GM23338 (cell line): ENCODE measurements at regions not wholly inside any gene's neighbourhood (a gene's known extent, or its start where the extent isn't known, plus 50 kb on each side); places are given as distances from the start of the nearest gene placed in this dataset.

Source experiments
- ATAC-seq: fragments of 200-7000 bp; cut with Tn5 transposase; 3 replicates; pipeline ENCODE4 v1.9.1; 2020
- DNase-seq: peaks from one replicate; pipeline ENCODE4 v3.0.0-alpha.2; 2015; ENCODE audit warnings: low spot score
- H2AFZ ChIP-seq: fragments of 200-600 bp; sonication (generic); 2 replicates; pipeline ENCODE4 v1.8.0; 2016; ENCODE audit warnings: antibody characterized with exemption, mild to moderate bottlenecking, moderate library complexity
- H3F3A ChIP-seq: fragments of 200-600 bp; sonication (generic); replicated peaks from 2 replicates; pipeline ENCODE4 v1.8.0; 2017; ENCODE audit warnings: antibody characterized with exemption, mixed run types, low read depth
- H3K27ac ChIP-seq: fragments of 200-600 bp; sonication (generic); 2 replicates; pipeline ENCODE4 v1.6.1; 2016; ENCODE audit warnings: low read depth
- H3K27me3 ChIP-seq: fragments of 200-600 bp; sonication (generic); 2 replicates; pipeline ENCODE4 v1.8.0; 2016; ENCODE audit warnings: mild to moderate bottlenecking, mixed run types, moderate library complexity; ENCODE audit not compliant: insufficient read depth
- H3K36me3 ChIP-seq: fragments of 200-600 bp; sonication (generic); 2 replicates; pipeline ENCODE4 v1.8.0; 2016; ENCODE audit warnings: mild to moderate bottlenecking; ENCODE audit not compliant: insufficient read depth
- H3K4me1 ChIP-seq: fragments of 200-600 bp; sonication (generic); 2 replicates; pipeline ENCODE4 v1.8.0; 2016; ENCODE audit warnings: mild to moderate bottlenecking, moderate library complexity; ENCODE audit not compliant: insufficient read depth
- H3K4me2 ChIP-seq: fragments of 200-600 bp; sonication (generic); 2 replicates; pipeline ENCODE4 v1.7.1; 2017; ENCODE audit warnings: mixed run types
- H3K4me3 ChIP-seq: fragments of 200-600 bp; sonication (generic); 2 replicates; pipeline ENCODE4 v1.6.1; 2016; ENCODE audit warnings: mixed run types
- H3K79me2 ChIP-seq: fragments of 200-600 bp; sonication (generic); replicated peaks from 2 replicates; pipeline ENCODE4 v1.8.0; 2017; ENCODE audit warnings: mild to moderate bottlenecking; ENCODE audit not compliant: insufficient read depth
- H3K9me2 ChIP-seq: fragments of 200-600 bp; sonication (generic); 2 replicates; pipeline ENCODE4 v1.8.0; 2017; ENCODE audit not compliant: insufficient read depth
- H4K20me1 ChIP-seq: fragments of 200-600 bp; sonication (generic); replicated peaks from 2 replicates; pipeline ENCODE4 v1.8.0; 2017; ENCODE audit warnings: mild to moderate bottlenecking; ENCODE audit not compliant: insufficient read depth
- H3K27ac Mint-ChIP-seq: 2 replicates; pipeline ENCODE4 v1.8.0; 2020; ENCODE audit warnings: inconsistent platforms, mild to moderate bottlenecking, moderate library complexity, mixed read lengths
- H3K27me3 Mint-ChIP-seq: 3 replicates; pipeline ENCODE4 v1.8.0; 2022; ENCODE audit warnings: low read depth, mild to moderate bottlenecking, moderate library complexity, mixed read lengths, inconsistent platforms; ENCODE audit not compliant: insufficient read depth, poor library complexity
- H3K36me3 Mint-ChIP-seq: 3 replicates; pipeline ENCODE4 v1.8.0; 2021; ENCODE audit warnings: low read depth, mild to moderate bottlenecking, inconsistent platforms, moderate library complexity, mixed read lengths
- H3K4me1 Mint-ChIP-seq: 3 replicates; pipeline ENCODE4 v1.8.0; 2020; ENCODE audit warnings: mild to moderate bottlenecking, inconsistent platforms, mixed read lengths
- H3K4me3 Mint-ChIP-seq: 3 replicates; pipeline ENCODE4 v1.8.0; 2021; ENCODE audit warnings: moderate library complexity, mild to moderate bottlenecking, inconsistent platforms, mixed read lengths
- H3K9me3 Mint-ChIP-seq: 3 replicates; pipeline ENCODE4 v1.8.0; 2020; ENCODE audit warnings: moderate library complexity, mild to moderate bottlenecking, inconsistent platforms, mixed read lengths
- CREB1 ChIP-seq: fragments of 250-450 bp; sonication (Bioruptor Pico); IDR thresholded peaks from 2 replicates; pipeline ENCODE4 v1.5.0; 2020; ENCODE audit warnings: low read depth, mild to moderate bottlenecking, moderate library complexity
- CTCF ChIP-seq, 2 experiments: fragments of 200-600 bp in 1 of 2; sonication (generic) in 1 of 2; conservative IDR thresholded peaks; 2 replicates each; pipeline versions ENCODE4 v1.5.1 to v1.6.1; 2016 to 2017; ENCODE audit warnings: antibody characterized with exemption in 2 of 2, low read depth in 2 of 2, mild to moderate bottlenecking in 2 of 2, moderate library complexity in 1 of 2
- ETS1 ChIP-seq: IDR thresholded peaks from 2 replicates; pipeline ENCODE4 v1.6.1; 2016; ENCODE audit warnings: antibody characterized with exemption
- EZH2 ChIP-seq: fragments of 200-600 bp; sonication (generic); IDR thresholded peaks from one replicate; pipeline ENCODE4 v1.8.0; 2017; ENCODE audit warnings: antibody characterized with exemption, mild to moderate bottlenecking, low read depth; ENCODE audit not compliant: unreplicated experiment
- EZH2phosphoT487 ChIP-seq: fragments of 200-600 bp; sonication (generic); IDR thresholded peaks from one replicate; pipeline ENCODE4 v1.8.1; 2018; ENCODE audit warnings: antibody characterized with exemption; ENCODE audit not compliant: unreplicated experiment
- JUNB ChIP-seq: IDR thresholded peaks from one replicate; pipeline ENCODE4 v1.6.1; 2016; ENCODE audit warnings: antibody characterized with exemption; ENCODE audit not compliant: unreplicated experiment
- POLR2AphosphoS5 ChIP-seq: IDR thresholded peaks from 2 replicates; pipeline ENCODE4 v1.6.1; 2016; ENCODE audit warnings: antibody characterized with exemption, low read depth
- REST ChIP-seq: IDR thresholded peaks from one replicate; pipeline ENCODE4 v1.6.1; 2018; ENCODE audit warnings: antibody characterized with exemption; ENCODE audit not compliant: unreplicated experiment
- STAT1 ChIP-seq: IDR thresholded peaks from one replicate; pipeline ENCODE4 v1.6.1; 2016; ENCODE audit warnings: antibody characterized with exemption; ENCODE audit not compliant: unreplicated experiment
- ZNF462 ChIP-seq: fragments of 250-450 bp; sonication (Bioruptor Pico); IDR thresholded peaks from 2 replicates; pipeline ENCODE4 v1.5.0; 2020; ENCODE audit warnings: mild to moderate bottlenecking, moderate library complexity

- Mint-ChIP-seq H3K36me3 (peaks cover 7% of the 10 kb centered on the region; the same call in 1 of the 3 replicates), H3K4me3 (no peak overlapping the region), H3K9me3 (peaks cover 9% of the 10 kb centered on the region; the same call in 2 of the 3 replicates), H3K27ac (no peak overlapping the region), H3K4me1 (peaks cover 14% of the 10 kb centered on the region), H3K27me3 (peaks cover 4% of the 10 kb centered on the region)
- TF ChIP-seq JUNB (no peak), EZH2phosphoT487 (no peak), CREB1 (CRISPR knock-in tag) (no peak), ETS1 (no peak), CTCF (conservative IDR thresholded peaks at IDR 0.05; ENCODE audit: low read depth in 2 of 2) (no peak), REST (no peak)
- DNase-seq: no peak
- Histone ChIP-seq H3K79me2 (no peaks in the 10 kb centered on the region), H3K27me3 (no peaks in the 10 kb centered on the region), H3K27ac (no peak overlapping the region), H4K20me1 (no peaks in the 10 kb centered on the region), H3K4me2 (no peak overlapping the region), H3F3A (no peaks in the 10 kb centered on the region), H3K9me2 (no peaks in the 10 kb centered on the region; the same call in 1 of the 2 replicates), H3K4me3 (no peak overlapping the region), H3K4me1 (peaks cover 12% of the 10 kb centered on the region; the same call in 1 of the 2 replicates), H3K36me3 (no peaks in the 10 kb centered on the region), H2AFZ (no peak overlapping the region)
- no peak for ATAC-seq
Measured at GRCh38 chr1:224054611-224055010, 59.3 kb upstream of the FBXO28 start.

GRCh38 chr1:224054012-224054411 lies 59.9 kb upstream of the FBXO28 start:
- H3K27ac Mint-ChIP-seq: no peak overlapping the region
- DNase-seq: no peak
- TF ChIP-seq EZH2: no peak
- no peak for TF ChIP-seq ZNF462
- TF ChIP-seq POLR2AphosphoS5: no peak
- no peak for TF ChIP-seq STAT1

More at GRCh38 chr1:224054012-224054411, 59.9 kb upstream of the FBXO28 start:
- ATAC-seq: no peak
- Histone ChIP-seq H3F3A (no peaks in the 10 kb centered on the region), H3K36me3 (no peaks in the 10 kb centered on the region), H3K79me2 (no peaks in the 10 kb centered on the region), H3K27ac (no peak overlapping the region), H4K20me1 (no peaks in the 10 kb centered on the region), H3K27me3 (no peaks in the 10 kb centered on the region), H2AFZ (0 out of 2 replicates have a peak overlapping the region, but pooled peaks have one; percentile 38), H3K4me1 (peaks cover 12% of the 10 kb centered on the region; the same call in 1 of the 2 replicates), H3K9me2 (no peaks in the 10 kb centered on the region; the same call in 1 of the 2 replicates), H3K4me2 (no peak overlapping the region), H3K4me3 (no peak overlapping the region)
- H3K9me3 Mint-ChIP-seq: peaks cover 9% of the 10 kb centered on the region; the same call in 2 of the 3 replicates
- no peak overlapping the region for H3K4me3 Mint-ChIP-seq
- H3K27me3 Mint-ChIP-seq: peaks cover 4% of the 10 kb centered on the region
- H3K4me1 Mint-ChIP-seq: peaks cover 14% of the 10 kb centered on the region
- peaks cover 7% of the 10 kb centered on the region; the same call in 1 of the 3 replicates for H3K36me3 Mint-ChIP-seq
